HG03280 (cell line): ENCODE measurements at regions not wholly inside any gene's neighbourhood (a gene's known extent, or its start where the extent isn't known, plus 50 kb on each side); places are given as distances from the start of the nearest gene placed in this dataset.
"Not testable (repeated sequence)": the region's sequence is repeated elsewhere in the genome, so short reads cannot be mapped to it uniquely, and the experiment has no call there.

ENCODE experiments used
- ATAC-seq: cut with Tn5 transposase; IDR thresholded peaks from one replicate; pipeline ENCODE4 v1.9.1; 2021; ENCODE audit warnings: mild to moderate bottlenecking, moderate library complexity; ENCODE audit not compliant: unreplicated experiment

DNA sequence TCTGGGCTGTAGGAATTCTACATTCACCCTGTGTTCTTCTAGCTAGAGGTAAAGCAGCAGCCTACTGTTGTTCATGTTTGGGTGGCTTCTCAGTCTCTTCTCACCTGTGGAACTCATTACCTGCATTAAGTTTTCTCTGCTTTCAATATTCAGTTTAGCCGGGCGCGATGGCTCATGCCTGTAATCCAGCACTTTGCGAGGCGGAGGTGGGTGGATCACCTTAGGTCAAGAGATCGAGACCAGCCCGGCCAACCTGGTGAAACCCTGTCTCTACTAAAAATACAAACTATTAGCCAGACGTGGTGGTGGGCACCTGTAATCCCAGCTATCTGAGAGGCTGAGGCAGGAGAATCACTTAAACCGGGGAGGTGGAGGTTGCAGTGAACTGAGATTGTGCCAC, 139.8 kb upstream of the UBE2E3 start:
- no peak for ATAC-seq

DNA sequence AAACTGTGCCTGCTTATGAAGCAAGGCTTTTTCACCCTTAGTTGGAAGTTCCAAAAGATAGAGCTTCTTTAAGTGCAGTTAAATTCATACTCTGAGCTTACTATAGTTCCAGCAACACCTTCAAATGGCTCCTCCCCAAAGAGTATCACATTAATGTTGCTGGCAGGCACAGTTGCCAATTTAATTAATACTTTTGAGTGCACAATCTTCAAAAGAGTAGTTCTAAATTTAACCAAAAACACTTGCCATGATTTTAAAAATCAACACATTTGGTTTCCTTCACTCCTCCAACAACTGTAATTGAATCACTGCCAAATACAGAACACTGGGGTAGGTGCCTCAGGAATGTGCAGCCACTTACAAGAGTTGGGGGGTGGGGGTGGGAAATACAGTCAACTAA, 150.6 kb upstream of the UBE2E3 start:
- ATAC-seq: no peak

DNA sequence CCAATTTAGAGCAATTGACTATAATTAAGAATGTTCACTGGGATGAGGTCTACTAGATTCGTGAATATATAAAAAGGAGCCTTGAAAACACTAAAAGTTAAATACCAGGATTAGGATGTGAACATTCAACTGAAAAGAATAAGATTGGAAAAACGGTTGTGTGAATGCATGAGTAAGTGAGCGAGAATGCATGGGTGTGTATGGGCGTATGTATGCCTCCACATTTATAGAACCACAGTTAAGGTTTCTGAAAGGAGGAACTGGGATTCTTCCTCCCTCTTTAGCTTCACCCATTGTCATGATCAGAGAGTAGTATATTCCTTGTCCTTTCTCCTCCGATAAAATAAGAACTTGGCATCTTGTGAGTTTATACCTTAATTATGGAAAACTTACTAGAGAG, 151.1 kb upstream of the UBE2E3 start:
- ATAC-seq: no peak

GRCh38 chr2:180828756-180829155, 151.6 kb upstream of the UBE2E3 start:
- ATAC-seq: no peak

DNA sequence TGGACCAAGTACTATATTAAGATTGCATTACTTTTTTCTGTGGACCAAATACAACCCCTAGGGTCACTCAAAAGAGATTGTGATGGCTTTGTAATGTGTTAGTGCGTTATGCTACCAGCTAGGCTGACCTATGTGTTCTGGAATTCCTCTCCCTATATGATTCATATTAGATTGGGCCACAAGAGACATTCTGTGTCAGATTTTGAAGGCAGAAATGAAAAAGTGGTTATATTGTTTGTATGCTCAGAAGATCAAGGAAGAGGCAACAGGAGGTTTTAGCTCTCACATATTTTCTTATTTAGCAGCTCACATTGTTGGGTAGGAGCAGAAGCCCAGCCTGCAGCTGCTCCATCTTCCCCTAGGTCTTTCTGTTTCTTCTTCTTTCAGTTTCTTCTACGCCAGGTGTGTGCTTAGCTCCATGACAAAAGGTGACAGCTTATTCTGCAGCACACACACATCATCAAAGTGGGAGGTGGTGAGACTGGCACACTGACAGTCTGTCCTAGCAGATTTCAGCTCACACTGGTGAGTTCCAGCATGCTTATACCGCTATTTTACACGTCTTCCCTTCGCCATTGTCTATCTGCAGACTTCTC, 156.8 kb upstream of the UBE2E3 start:
- no peak for ATAC-seq

- ATAC-seq: no peak
Observed at GRCh38 chr2:180819106-180819505, 161.3 kb upstream of the UBE2E3 start.

DNA sequence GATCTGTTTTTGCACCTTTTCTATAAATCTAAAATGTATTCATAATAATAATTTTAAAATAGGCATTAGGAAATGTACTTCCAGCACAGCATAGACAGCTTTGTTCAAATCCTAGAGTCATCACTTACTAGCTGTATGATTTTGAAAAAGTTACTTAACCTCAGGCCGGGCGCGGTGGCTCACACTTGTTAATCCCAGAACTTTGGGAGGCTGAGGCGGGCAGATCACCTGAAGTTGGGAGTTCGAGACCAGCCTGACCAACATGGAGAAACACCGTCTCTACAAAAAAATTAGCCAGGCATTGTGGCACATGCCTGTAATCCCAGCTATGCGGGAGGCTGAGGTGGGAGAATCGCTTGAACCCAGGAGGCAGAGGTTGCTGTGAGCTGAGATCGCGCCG, 161.7 kb upstream of the UBE2E3 start:
- not testable (repeated sequence) for ATAC-seq

GRCh38 chr2:180799141-180799540, 181.3 kb upstream of the UBE2E3 start:
- no peak for ATAC-seq

DNA sequence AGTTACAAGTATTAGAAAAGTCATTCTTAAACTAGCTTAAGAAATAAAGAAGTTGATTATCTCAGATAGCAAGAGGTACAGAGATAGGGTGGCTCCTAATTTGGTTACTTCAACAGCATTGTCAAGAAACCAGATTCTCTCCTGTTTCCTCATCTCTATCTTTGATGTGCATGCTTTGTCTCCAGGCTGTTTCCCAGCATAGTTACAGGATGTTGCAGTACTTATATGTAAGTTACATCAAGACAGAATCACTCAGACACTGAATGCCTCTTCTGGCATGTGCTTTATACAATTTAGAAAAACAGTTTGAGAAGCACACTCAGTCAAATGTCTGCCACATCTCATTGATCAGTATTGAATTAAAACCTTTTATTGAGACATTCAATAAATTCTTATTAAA, 189.5 kb upstream of the UBE2E3 start:
- ATAC-seq: no peak

GRCh38 chr2:180787330-180787729, 193.1 kb upstream of the UBE2E3 start:
- no peak for ATAC-seq

DNA sequence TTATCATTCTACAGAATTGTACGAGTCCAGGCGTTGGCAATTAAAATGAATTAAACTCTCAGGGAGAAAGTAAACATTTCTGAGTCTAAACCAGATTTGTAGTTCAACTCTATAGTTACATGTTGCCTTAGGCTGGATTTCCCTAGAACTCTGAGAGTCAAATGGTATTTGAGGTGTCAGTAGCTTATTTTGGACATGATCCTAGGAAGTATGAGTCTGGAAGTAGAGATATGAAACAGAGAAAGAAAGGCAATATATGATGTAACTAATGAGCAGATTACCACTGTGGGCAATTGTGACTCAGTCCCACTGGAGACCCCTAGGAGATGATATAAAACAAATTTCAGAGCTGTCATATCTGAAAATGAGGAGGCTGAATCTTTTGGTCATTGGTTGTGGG, 199.1 kb upstream of the UBE2E3 start:
- ATAC-seq: no peak

DNA sequence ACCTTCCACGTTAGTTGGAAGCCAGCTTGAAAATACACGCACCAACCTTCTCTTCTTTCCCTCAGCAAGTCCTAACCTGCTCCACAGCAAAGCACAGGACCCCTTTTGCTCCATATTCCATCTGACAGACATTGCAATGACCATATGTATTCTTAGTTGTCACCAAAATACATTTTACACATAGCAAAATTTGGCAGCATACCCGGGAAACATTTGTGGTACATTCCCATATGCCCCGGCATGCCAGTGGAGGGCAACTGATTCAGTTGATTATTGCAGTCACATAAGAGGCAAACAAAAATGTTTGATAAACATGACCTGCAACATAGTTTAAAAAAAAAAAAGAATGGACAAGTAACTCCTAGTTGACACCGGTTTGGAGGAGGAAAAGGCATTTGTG, 202.1 kb upstream of the UBE2E3 start:
- no peak for ATAC-seq

DNA sequence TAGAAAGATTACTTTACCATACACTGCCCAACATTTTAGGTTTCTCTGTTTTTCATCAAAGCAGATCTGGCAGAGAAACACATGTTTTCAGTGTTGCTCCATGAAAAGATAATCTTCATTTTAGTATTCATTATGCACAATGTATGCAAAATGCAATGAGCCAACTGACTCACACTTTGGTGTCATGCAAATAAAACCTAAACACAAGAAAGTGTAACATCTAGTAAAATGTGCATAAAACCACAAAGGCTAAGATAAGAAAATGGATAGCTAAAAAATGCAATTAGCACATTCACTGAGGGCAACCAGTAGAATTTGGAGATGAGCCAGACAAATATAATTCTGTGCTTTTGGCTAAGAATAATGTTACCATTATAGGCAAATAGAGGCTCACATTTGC, 203.5 kb upstream of the UBE2E3 start:
- no peak for ATAC-seq

DNA sequence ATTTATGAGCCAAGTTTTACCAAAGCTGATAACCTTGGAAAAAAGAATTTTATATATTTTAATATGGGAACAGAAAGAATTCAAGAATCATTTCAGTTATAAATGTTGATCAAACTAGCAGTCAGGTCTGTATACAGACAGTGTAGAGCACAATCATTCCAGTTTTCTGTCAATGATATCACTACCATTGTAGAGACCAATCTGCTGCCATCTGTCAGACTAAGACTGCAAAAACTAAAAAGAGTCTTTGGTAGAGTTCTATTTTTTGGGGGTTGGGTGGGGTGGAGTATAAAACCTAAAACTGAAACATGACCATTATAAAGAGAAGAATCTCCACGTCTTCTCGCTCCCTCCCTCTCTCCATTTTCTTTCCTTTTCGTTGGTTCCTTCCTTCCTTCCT, 204.7 kb upstream of the UBE2E3 start:
- no peak for ATAC-seq

DNA sequence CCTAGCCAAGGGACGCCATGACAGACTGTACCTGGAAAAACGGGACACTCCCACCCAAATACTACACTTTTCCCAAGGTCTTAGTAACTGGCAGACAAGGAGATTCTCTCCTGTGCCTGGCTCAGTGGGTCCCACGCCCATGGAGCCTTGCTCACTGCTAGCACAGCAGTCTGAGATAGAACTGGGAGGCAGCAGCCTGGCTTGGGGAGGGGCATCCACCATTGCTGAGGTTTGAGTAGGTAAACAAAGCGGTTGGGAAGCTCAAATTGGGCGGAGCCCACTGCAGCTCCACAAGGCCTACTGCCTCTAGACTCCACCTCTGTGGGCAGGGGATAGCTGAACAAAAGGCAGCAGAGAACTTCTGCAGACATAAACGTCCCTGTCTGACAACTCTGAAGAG, 215.1 kb upstream of the UBE2E3 start:
- ATAC-seq: not testable (repeated sequence)

DNA sequence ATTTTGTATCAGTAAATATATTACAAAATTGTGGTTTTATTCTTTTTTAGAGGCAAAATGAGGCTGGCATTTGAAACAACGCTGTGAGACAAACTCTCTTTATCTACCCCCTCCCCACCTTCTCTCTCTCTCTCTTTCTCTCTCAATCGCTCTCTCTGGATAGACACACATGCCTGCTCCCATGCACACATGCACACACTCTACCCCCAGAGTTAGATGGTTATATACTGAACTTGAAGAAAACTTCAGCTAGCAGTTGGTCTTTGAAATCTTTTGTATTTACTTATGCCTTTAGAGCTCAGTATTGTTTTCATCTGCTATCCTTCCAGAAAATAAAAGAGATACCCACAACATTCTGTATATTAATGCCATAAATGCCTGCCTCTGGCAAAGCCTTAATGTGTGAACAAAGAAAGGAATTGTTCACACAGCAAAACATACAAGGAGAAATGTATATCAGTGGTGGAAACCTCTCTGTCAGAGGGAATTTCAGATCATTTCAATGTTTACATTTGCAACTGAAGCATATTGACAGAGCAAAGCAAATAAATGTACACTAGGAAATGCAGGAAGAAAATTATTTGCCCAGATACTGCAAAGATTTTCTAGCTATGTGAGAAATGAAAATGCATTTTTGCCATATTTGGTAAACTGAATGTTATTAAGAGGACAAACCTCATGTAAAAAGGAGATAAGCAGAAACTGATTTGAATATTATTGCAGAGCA, 217.0 kb upstream of the UBE2E3 start:
- ATAC-seq: no peak

DNA sequence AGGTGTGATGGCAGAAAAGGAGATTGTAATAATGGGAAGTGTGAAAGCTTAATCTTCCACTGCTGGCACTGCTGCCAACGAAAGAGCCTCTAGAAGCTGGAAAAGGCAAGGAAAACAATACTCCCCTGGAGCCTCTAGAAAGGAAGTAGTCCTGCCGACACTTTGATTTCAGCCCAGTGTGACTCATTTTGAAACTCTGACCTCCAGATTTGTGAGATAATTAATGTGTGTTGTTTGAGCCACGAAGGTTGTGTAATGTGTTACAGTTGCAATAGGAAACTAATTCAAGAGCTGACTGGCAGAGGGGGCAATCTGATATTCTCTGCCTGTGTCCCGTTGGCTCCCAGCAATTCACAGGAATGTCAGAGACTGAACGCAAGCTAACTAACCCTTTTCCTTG, 219.2 kb upstream of the UBE2E3 start:
- ATAC-seq: no peak

DNA sequence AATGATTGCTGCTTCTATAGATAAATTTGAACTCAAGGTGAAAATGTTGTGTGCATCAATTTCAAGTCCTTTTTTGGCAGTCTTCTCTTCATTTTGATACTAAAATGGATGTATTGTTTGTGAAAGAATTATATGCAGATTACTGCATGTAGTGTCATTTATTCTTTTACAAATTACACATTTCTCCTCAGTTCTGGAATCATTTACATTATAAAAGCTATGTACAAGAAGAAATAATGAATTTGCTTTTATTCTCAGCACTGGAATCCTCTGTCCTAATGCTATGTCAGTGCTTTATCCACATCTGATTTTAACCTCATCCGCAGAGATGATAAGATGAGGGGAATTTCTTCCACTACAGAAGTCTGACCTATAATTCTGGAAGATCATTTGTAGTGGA, 220.8 kb upstream of the UBE2E3 start:
- ATAC-seq: no peak

DNA sequence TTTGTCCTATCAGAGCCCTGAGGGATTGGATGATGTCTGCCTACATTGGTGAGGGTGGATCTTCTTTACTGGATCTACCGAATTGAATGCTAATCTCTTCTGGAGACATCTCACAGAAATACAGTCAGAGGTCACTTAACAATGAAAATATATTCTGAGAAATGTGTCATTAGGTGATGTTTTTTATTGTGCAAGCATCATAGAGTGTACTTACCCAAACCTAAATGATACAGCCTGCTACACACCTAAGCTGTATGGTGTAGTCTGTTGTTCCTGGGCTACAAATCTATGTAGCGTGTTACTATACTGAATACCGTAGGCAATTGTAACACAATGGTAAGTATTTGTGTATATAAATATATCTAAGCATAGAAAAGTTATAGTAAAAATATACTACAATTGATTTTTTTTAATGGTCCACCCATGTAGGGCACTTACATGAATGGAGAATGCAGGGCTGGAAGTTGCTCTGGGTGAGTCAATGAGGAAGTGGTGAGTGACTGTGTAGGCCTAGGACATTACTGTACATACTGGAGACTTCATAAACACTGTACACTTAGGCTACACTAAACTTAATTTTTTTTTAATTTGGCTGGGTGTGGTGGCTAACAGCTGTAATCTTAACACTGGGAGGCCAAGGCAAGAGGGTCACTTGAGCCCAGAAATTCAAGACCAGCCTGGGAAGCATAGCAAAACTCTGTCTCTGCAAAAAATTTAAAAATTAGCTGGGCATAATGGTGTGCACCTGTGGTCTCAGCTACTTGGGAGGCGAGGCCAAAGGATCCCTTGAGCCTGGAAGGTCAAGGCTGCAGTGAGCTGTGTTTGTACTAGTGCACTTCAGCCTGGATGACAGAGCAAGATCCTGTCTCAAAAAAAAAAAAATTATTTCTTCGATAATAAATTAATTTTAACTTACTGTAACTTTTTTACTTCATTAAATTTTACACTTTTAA, 226.3 kb upstream of the UBE2E3 start:
- ATAC-seq: no peak

GRCh38 chr2:180751306-180751920, 229.0 kb upstream of the UBE2E3 start:
- no peak for ATAC-seq

- no peak for ATAC-seq
Observed at GRCh38 chr2:180747728-180748127, 232.7 kb upstream of the UBE2E3 start.
